PC-9 (cell line): ENCODE measurements at regions not wholly inside any gene's neighbourhood (a gene's known extent, or its start where the extent isn't known, plus 50 kb on each side); places are given as distances from the start of the nearest gene placed in this dataset.

Experiments used
- BruUV-seq: library from RNA; stranded (reverse); fragments of 400-500 nt; replicated peaks from 2 replicates; lab custom pipeline; 2021; lab: Mats Ljungman, UMichigan
- CTCF ChIA-PET: fragments of 300-600 bp; sonication (Branson Sonifier 250); formaldehyde crosslinking; loops from one replicate; lab custom pipeline; 2022; ENCODE audit warnings: antibody characterized with exemption; lab: Charles Lee
- POLR2A ChIA-PET: fragments of 300-600 bp; sonication (Branson Sonifier 250); formaldehyde crosslinking; loops from one replicate; lab custom pipeline; 2022; ENCODE audit warnings: antibody characterized with exemption; ENCODE audit not compliant: unreplicated experiment; lab: Charles Lee
- DNase-seq, 2 experiments: peaks; one replicate each; pipeline versions ENCODE4 v3.0.0 to v3.0.0-alpha.2; 2015 to 2022; ENCODE audit warnings: mixed read lengths in 1 of 2
- H2AFZ ChIP-seq: fragments of 200-600 bp; sonication (generic); 2 replicates; pipeline ENCODE4 v1.8.1; 2017; ENCODE audit warnings: antibody characterized with exemption
- H3F3A ChIP-seq: fragments of 200-600 bp; sonication (generic); 2 replicates; pipeline ENCODE4 v1.8.1; 2017; ENCODE audit warnings: antibody characterized with exemption, mild to moderate bottlenecking, low read depth; ENCODE audit not compliant: insufficient read depth
- H3K27ac ChIP-seq: fragments of 200-600 bp; sonication (generic); 2 replicates; pipeline ENCODE4 v1.6.1; 2016; ENCODE audit warnings: mixed run types
- H3K27me3 ChIP-seq: fragments of 200-600 bp; sonication (generic); 2 replicates; pipeline ENCODE4 v1.6.1; 2016; ENCODE audit warnings: low read depth, mixed run types; ENCODE audit not compliant: insufficient read depth
- H3K36me3 ChIP-seq: fragments of 200-600 bp; sonication (generic); 2 replicates; pipeline ENCODE4 v1.6.1; 2016; ENCODE audit warnings: low read depth, mixed run types
- H3K4me1 ChIP-seq: fragments of 200-600 bp; sonication (generic); replicated peaks from 2 replicates; pipeline ENCODE4 v1.6.1; 2016; ENCODE audit warnings: mixed run types; ENCODE audit not compliant: insufficient read depth
- H3K4me2 ChIP-seq: fragments of 200-600 bp; sonication (generic); 2 replicates; pipeline ENCODE4 v1.6.1; 2017; ENCODE audit warnings: mixed run types
- H3K4me3 ChIP-seq: fragments of 200-600 bp; sonication (generic); 2 replicates; pipeline ENCODE4 v1.6.1; 2016; ENCODE audit warnings: mixed run types
- H3K79me2 ChIP-seq: fragments of 200-600 bp; sonication (generic); 2 replicates; pipeline ENCODE4 v1.6.1; 2017; ENCODE audit warnings: low read depth, mixed run types
- H3K9me2 ChIP-seq: fragments of 200-600 bp; sonication (generic); 2 replicates; pipeline ENCODE4 v1.8.1; 2017; ENCODE audit warnings: mild to moderate bottlenecking; ENCODE audit not compliant: insufficient read depth
- H3K9me3 ChIP-seq: fragments of 200-600 bp; sonication (generic); 2 replicates; pipeline ENCODE4 v1.8.1; 2016; ENCODE audit warnings: low read depth; ENCODE audit not compliant: insufficient read depth
- H4K20me1 ChIP-seq: fragments of 200-600 bp; sonication (generic); 2 replicates; pipeline ENCODE4 v1.8.1; 2017; ENCODE audit not compliant: insufficient read depth
- CTCF ChIP-seq: fragments of 200-600 bp; sonication (generic); conservative IDR thresholded peaks from 2 replicates; pipeline ENCODE4 v1.6.1; 2017; ENCODE audit warnings: mixed run types, antibody characterized with exemption, mild to moderate bottlenecking, moderate library complexity
- EZH2 ChIP-seq: fragments of 200-600 bp; sonication (generic); IDR thresholded peaks from 2 replicates; pipeline ENCODE4 v1.8.0; 2017; ENCODE audit warnings: antibody characterized with exemption, low read depth
- intact Hi-C: fragments of 100-400 bp; cut with micrococcal nuclease; formaldehyde crosslinking; loops from one replicate; pipeline ENCODE4 v1.10.0; 2022; ENCODE audit not compliant: unreplicated experiment

GRCh38 chr15:96553006-96553405 is 222.5 kb downstream of the NR2F2 start:
- TF ChIP-seq CTCF (no peak), EZH2 (no peak)
- ChIA-PET CTCF (no interaction called here), POLR2A (no interaction called here)

GRCh38 chr15:96553451-96553850 is 223.0 kb downstream of the NR2F2 start:
- Histone ChIP-seq H3K4me2 (no peak overlapping the region), H2AFZ (no peak overlapping the region), H4K20me1 (no peaks in the 10 kb centered on the region), H3K9me3 (no peaks in the 10 kb centered on the region), H3K27me3 (0 out of 2 replicates have a peak, but pooled peaks cover 6% of the 10 kb centered on the region), H3K4me1 (no peaks in the 10 kb centered on the region), H3K4me3 (no peak overlapping the region), H3K79me2 (no peaks in the 10 kb centered on the region), H3K9me2 (peaks cover 5% of the 10 kb centered on the region; the same call in 1 of the 2 replicates), H3K27ac (no peak overlapping the region), H3K36me3 (no peaks in the 10 kb centered on the region), H3F3A (no peaks in the 10 kb centered on the region)
- BruUV-seq: no TSS peak
- ChIA-PET POLR2A (no interaction called here), CTCF (no interaction called here)
- intact Hi-C loops: no loop called here
- TF ChIP-seq EZH2: no peak
- TF ChIP-seq CTCF: no peak
- no peak for DNase-seq

More at GRCh38 chr15:96553006-96553405, 222.5 kb downstream of the NR2F2 start:
- no peaks in the 10 kb centered on the region for H3K79me2 ChIP-seq
- no peak overlapping the region for H3K4me3 ChIP-seq
- intact Hi-C loops: no loop called here
- H3F3A ChIP-seq: no peaks in the 10 kb centered on the region
- H3K9me3 ChIP-seq: no peaks in the 10 kb centered on the region
- no peak for DNase-seq
- no TSS peak for BruUV-seq
- H3K36me3 ChIP-seq: no peaks in the 10 kb centered on the region
- H3K27ac ChIP-seq: no peak overlapping the region
- H3K4me1 ChIP-seq: no peaks in the 10 kb centered on the region
- no peak overlapping the region for H3K4me2 ChIP-seq
- H2AFZ ChIP-seq: no peak overlapping the region
- H3K9me2 ChIP-seq: peaks cover 5% of the 10 kb centered on the region; the same call in 1 of the 2 replicates
- H4K20me1 ChIP-seq: no peaks in the 10 kb centered on the region
- H3K27me3 ChIP-seq: 0 out of 2 replicates have a peak, but pooled peaks cover 8% of the 10 kb centered on the region

- no TSS peak for BruUV-seq
- Histone ChIP-seq H3K9me3 (no peaks in the 10 kb centered on the region), H3K27me3 (0 out of 2 replicates have a peak, but pooled peaks cover 1% of the 10 kb centered on the region)
Measured at GRCh38 chr15:96553931-96554330, 223.4 kb downstream of the NR2F2 start.

More at GRCh38 chr15:96553931-96554330, 223.4 kb downstream of the NR2F2 start:
- H3K79me2 ChIP-seq: no peaks in the 10 kb centered on the region
- no peak overlapping the region for H3K4me2 ChIP-seq
- H3F3A ChIP-seq: no peaks in the 10 kb centered on the region
- H3K27ac ChIP-seq: no peak overlapping the region
- H3K4me3 ChIP-seq: no peak overlapping the region
- intact Hi-C loops: no loop called here
- POLR2A ChIA-PET: no interaction called here
- TF ChIP-seq EZH2 (no peak), CTCF (no peak)
- no peaks in the 10 kb centered on the region for H4K20me1 ChIP-seq
- no peak for DNase-seq
- H3K36me3 ChIP-seq: no peaks in the 10 kb centered on the region
- H2AFZ ChIP-seq: no peak overlapping the region
- no peaks in the 10 kb centered on the region for H3K4me1 ChIP-seq
- H3K9me2 ChIP-seq: peaks cover 5% of the 10 kb centered on the region; the same call in 1 of the 2 replicates
- CTCF ChIA-PET: no interaction called here
